ENCODE measurements at regions not wholly inside any gene's neighbourhood (a gene's known extent, or its start where the extent isn't known, plus 50 kb on each side); places are given as distances from the start of the nearest gene placed in this dataset.

DNA sequence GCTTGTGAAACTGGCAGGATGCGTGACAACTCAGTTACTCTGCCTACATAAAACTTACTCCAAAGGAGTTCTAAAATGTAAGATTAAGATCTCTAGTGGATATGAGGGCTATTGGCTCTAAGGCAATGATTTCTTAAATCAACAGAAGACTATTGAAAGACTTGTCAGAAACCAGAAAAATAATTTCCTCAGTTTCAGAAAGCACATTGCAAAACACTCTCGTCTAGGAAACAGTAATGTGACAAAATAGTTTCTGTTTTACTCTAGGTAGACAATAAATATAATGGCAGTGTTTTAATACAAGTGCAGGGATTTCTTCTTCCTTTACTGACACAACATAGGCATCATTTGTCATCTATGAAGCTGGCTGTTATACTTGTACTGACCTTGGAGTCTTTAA lies 230.1 kb downstream of the KCTD12 start:
- no peak for TF ChIP-seq POLR2A (IDR thresholded peaks at IDR 0.05; ENCODE audit: low read depth, low read length)
- TF ChIP-seq, protein P1, sequence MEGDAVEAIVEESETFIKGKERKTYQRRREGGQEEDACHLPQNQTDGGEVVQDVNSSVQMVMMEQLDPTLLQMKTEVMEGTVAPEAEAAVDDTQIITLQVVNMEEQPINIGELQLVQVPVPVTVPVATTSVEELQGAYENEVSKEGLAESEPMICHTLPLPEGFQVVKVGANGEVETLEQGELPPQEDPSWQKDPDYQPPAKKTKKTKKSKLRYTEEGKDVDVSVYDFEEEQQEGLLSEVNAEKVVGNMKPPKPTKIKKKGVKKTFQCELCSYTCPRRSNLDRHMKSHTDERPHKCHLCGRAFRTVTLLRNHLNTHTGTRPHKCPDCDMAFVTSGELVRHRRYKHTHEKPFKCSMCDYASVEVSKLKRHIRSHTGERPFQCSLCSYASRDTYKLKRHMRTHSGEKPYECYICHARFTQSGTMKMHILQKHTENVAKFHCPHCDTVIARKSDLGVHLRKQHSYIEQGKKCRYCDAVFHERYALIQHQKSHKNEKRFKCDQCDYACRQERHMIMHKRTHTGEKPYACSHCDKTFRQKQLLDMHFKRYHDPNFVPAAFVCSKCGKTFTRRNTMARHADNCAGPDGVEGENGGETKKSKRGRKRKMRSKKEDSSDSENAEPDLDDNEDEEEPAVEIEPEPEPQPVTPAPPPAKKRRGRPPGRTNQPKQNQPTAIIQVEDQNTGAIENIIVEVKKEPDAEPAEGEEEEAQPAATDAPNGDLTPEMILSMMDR (IDR thresholded peaks at IDR 0.05; ENCODE audit: extremely low read depth in 1 of 2, insufficient read depth in 1 of 2, low read depth in 1 of 2, low read length in 2 of 2) = no peak
- no peak for TF ChIP-seq POLR2AphosphoS5 (IDR thresholded peaks at IDR 0.05; ENCODE audit: insufficient read depth, low read depth, low read length)
- TF ChIP-seq, protein P2, sequence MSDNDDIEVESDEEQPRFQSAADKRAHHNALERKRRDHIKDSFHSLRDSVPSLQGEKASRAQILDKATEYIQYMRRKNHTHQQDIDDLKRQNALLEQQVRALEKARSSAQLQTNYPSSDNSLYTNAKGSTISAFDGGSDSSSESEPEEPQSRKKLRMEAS (IDR thresholded peaks at IDR 0.05; ENCODE audit: insufficient read depth, insufficient read length) = no peak

Measured in endothelial cell of umbilical vein (primary cell).